Fibroblast of mammary gland (primary cell): ENCODE measurements at regions not wholly inside any gene's neighbourhood (a gene's known extent, or its start where the extent isn't known, plus 50 kb on each side); places are given as distances from the start of the nearest gene placed in this dataset.

Source experiments
- DNase-seq: peaks from one replicate; pipeline ENCODE4 v3.0.0-alpha.2; 2010; ENCODE audit warnings: low read depth
- H3K4me3 ChIP-seq: 2 replicates; pipeline ENCODE4 v1.5.1; 2011; ENCODE audit warnings: low read depth, mild to moderate bottlenecking, low read length, moderate library complexity; ENCODE audit not compliant: control insufficient read depth
- TF ChIP-seq, protein P1 (sequence below): conservative IDR thresholded peaks from 2 replicates; pipeline ENCODE4 v1.5.1; 2011; ENCODE audit warnings: low read depth, low read length, inconsistent platforms; ENCODE audit not compliant: control insufficient read depth, insufficient read depth

DNA sequence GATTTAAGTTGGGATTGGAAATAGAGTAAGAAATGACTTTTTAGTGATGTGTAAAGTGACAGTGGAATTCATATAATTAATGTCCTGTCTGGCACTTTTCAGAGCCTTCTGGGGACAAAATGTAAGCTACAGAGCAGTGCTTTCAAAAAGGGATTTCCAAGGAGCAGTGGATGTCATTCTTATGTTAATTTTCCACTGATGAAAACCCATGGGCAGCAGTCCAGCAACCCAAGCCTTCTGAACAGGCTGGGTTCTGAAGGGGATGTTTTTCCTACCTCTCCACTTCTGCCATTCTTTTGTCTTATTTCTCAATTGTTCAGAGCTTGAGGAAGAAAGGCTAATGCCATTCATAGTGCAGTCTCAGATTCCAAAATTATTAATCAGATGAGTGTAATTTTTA lies 717.6 kb upstream of the HS3ST1 start:
- no peak for DNase-seq
- no peak overlapping the region for H3K4me3 ChIP-seq
- TF ChIP-seq, protein P1, sequence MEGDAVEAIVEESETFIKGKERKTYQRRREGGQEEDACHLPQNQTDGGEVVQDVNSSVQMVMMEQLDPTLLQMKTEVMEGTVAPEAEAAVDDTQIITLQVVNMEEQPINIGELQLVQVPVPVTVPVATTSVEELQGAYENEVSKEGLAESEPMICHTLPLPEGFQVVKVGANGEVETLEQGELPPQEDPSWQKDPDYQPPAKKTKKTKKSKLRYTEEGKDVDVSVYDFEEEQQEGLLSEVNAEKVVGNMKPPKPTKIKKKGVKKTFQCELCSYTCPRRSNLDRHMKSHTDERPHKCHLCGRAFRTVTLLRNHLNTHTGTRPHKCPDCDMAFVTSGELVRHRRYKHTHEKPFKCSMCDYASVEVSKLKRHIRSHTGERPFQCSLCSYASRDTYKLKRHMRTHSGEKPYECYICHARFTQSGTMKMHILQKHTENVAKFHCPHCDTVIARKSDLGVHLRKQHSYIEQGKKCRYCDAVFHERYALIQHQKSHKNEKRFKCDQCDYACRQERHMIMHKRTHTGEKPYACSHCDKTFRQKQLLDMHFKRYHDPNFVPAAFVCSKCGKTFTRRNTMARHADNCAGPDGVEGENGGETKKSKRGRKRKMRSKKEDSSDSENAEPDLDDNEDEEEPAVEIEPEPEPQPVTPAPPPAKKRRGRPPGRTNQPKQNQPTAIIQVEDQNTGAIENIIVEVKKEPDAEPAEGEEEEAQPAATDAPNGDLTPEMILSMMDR: no peak

DNA sequence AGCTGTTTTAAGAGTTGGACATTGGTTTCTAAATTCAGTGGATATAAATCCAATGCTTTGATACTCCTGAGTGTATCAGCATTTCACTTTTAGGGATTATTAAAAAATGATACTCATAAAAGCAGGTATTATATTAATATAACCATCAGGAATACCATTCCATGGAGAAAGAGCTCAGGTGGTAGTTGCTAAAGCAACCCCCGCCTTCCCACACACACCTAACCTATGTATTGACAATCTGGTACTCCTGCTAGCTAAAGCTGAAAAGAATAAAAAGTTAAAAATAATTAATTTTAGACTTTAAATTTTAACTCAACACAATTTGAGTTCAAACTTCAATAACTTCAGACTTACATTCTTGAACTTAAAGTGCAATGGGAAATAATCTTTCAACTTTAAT lies 717.1 kb upstream of the HS3ST1 start:
- TF ChIP-seq, protein P1: no peak

DNA sequence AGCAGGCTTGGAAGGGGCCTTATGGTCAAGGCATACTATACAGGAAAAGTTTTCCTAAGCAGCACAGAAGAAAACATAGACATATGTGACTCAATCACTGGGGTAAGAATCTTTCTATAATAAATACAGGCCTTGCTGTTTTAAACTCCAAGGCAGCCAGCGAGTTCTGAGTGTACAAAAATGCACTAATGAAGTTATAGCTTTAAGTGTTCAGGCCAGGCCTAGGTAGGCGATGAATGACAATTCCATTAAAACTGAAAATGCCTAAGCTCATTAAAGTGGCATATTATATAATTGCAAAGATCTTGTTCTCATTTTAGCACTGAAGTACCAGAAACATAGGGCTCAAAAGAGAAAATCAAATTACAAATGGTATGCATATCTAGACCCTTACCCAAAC lies 716.4 kb upstream of the HS3ST1 start:
- no peak for DNase-seq
- TF ChIP-seq, protein P1: no peak
- no peak overlapping the region for H3K4me3 ChIP-seq

More for the DNA sequence above, 717.1 kb upstream of the HS3ST1 start:
- no peak for DNase-seq
- H3K4me3 ChIP-seq: no peak overlapping the region

DNA sequence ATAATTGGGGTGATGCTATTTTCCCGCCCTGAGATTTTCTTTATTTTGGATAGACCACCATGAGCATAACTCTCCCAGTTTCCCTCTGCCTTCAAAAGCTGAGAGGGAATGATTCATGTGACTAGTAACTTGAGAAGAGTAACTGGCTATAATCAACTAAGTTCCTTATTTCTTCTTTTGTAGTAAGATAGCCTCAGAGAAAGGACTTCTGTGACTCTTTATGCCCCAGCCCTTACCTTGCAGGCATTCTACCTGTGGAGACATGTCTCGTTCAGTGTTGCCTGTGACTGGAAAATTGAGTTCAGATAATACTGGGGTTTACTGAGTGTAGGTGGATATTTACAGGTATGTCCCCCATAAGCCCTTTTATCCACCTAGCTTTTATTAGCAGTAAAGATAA lies 715.4 kb upstream of the HS3ST1 start:
- no peak overlapping the region for H3K4me3 ChIP-seq
- no peak for DNase-seq
- TF ChIP-seq, protein P1: no peak

DNA sequence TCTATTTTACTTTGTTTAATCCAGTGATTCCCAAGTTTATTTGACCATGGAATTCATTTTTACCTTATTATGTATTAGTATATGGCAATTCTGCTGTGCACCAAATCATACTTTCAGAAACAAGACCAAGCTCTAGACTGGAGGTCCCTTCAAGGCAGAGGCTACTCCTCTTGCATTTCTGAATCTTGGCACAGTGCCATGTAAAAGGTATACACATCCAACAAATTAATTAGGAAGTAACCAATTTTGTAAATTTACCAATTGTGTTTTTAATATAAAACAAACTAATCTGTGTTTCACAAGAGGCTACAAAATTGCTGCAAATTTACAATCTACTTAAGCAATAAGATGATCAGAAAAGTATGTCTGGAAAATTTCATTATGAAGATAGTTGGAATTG lies 712.2 kb upstream of the HS3ST1 start:
- TF ChIP-seq, protein P1: no peak
- H3K4me3 ChIP-seq: no peak overlapping the region

DNA sequence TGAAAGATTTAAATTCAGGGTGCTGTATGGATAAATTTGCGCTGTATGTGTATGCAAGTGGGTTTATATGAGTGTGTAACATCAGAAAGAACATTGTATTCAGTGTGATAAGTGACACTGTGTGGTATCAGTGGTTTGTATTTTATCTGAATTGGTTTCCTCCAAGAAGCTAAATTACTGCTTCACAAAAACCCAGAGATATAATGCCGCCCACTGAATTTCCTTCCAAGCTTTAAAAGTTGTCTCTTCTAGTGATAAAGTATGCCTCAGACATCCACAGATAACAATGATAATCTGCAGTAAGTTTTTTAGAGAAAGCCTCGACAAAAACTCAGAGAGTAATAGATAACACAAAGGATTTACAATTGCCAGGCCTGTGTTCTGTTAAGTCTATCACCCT lies 710.6 kb upstream of the HS3ST1 start:
- H3K4me3 ChIP-seq: no peak overlapping the region
- TF ChIP-seq, protein P1: no peak
- DNase-seq: no peak

More for the DNA sequence above, 712.2 kb upstream of the HS3ST1 start:
- DNase-seq: no peak

DNA sequence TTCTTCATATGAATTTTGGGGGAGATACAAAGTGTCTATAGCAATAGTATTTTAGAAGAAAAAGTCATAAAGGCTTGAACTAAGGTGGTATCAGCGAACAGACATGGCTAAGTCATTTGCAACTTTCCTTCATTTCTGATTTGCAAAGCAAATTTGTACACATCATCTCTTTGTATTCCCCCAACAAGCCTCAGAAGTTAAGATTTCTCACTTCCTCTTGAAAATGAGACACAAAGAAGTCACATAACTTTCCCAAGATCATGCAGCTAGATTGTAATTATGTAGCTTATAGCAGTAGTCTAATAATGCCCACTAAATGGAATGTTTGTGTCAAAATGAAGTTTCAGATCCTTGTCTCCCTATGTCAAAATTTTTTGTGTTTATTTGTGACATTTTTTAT lies 709.8 kb upstream of the HS3ST1 start:
- TF ChIP-seq, protein P1: no peak
- DNase-seq: no peak

More for the DNA sequence above, 709.8 kb upstream of the HS3ST1 start:
- no peak overlapping the region for H3K4me3 ChIP-seq
